ENCODE measurements at regions not wholly inside any gene's neighbourhood (a gene's known extent, or its start where the extent isn't known, plus 50 kb on each side); places are given as distances from the start of the nearest gene placed in this dataset.

DNA sequence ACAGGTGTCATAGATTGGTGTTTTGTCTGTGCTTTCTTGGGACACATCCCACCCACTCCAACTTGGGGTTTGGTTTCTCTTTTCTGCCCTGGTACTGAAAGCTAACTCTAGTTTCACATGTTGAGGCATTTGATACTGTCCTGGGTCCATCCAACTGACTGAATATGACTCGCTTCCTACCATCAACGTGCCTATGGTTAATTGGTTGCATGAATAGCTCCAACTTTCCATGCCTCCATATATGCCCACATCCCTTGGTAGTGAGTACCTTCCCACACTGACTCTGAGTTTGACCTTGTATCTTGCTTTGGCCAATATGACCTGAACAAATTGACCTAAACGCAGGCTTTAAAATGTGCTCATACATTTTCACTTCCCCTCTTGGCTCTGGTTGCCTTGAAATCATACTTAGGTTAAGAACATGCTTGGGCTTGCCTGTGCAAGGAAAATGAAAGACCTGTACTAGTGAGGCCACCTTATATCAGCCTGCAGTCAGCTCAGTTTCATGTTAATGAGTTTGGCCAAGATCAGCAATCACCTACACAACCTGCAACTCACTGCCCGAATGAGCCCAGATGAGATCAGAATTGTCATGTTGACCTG is 81.0 kb upstream of the KCNK2 start:
- TF ChIP-seq, protein P1, sequence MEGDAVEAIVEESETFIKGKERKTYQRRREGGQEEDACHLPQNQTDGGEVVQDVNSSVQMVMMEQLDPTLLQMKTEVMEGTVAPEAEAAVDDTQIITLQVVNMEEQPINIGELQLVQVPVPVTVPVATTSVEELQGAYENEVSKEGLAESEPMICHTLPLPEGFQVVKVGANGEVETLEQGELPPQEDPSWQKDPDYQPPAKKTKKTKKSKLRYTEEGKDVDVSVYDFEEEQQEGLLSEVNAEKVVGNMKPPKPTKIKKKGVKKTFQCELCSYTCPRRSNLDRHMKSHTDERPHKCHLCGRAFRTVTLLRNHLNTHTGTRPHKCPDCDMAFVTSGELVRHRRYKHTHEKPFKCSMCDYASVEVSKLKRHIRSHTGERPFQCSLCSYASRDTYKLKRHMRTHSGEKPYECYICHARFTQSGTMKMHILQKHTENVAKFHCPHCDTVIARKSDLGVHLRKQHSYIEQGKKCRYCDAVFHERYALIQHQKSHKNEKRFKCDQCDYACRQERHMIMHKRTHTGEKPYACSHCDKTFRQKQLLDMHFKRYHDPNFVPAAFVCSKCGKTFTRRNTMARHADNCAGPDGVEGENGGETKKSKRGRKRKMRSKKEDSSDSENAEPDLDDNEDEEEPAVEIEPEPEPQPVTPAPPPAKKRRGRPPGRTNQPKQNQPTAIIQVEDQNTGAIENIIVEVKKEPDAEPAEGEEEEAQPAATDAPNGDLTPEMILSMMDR (IDR thresholded peaks at IDR 0.05): no peak
- no peak for TF ChIP-seq YY1 (IDR thresholded peaks at IDR 0.05; ENCODE audit: low read depth)
- no peak for TF ChIP-seq POLR2AphosphoS5 (IDR thresholded peaks at IDR 0.05; ENCODE audit: low read depth, low read length)
- TF ChIP-seq, protein P2, sequence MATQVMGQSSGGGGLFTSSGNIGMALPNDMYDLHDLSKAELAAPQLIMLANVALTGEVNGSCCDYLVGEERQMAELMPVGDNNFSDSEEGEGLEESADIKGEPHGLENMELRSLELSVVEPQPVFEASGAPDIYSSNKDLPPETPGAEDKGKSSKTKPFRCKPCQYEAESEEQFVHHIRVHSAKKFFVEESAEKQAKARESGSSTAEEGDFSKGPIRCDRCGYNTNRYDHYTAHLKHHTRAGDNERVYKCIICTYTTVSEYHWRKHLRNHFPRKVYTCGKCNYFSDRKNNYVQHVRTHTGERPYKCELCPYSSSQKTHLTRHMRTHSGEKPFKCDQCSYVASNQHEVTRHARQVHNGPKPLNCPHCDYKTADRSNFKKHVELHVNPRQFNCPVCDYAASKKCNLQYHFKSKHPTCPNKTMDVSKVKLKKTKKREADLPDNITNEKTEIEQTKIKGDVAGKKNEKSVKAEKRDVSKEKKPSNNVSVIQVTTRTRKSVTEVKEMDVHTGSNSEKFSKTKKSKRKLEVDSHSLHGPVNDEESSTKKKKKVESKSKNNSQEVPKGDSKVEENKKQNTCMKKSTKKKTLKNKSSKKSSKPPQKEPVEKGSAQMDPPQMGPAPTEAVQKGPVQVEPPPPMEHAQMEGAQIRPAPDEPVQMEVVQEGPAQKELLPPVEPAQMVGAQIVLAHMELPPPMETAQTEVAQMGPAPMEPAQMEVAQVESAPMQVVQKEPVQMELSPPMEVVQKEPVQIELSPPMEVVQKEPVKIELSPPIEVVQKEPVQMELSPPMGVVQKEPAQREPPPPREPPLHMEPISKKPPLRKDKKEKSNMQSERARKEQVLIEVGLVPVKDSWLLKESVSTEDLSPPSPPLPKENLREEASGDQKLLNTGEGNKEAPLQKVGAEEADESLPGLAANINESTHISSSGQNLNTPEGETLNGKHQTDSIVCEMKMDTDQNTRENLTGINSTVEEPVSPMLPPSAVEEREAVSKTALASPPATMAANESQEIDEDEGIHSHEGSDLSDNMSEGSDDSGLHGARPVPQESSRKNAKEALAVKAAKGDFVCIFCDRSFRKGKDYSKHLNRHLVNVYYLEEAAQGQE (IDR thresholded peaks at IDR 0.05; ENCODE audit: low read depth, low read length): no peak
- no peak for TF ChIP-seq RXRA (IDR thresholded peaks at IDR 0.05; ENCODE audit: borderline replicate concordance, low read depth)
- no peak for TF ChIP-seq EZH2phosphoT487 (IDR thresholded peaks at IDR 0.05; ENCODE audit: borderline replicate concordance, low read depth)
- TF ChIP-seq, protein P3, sequence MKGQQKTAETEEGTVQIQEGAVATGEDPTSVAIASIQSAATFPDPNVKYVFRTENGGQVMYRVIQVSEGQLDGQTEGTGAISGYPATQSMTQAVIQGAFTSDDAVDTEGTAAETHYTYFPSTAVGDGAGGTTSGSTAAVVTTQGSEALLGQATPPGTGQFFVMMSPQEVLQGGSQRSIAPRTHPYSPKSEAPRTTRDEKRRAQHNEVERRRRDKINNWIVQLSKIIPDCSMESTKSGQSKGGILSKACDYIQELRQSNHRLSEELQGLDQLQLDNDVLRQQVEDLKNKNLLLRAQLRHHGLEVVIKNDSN (IDR thresholded peaks at IDR 0.05; ENCODE audit: borderline replicate concordance, low read depth): no peak
- no peak for TF ChIP-seq FOXJ3 (CRISPR knock-in tag; IDR thresholded peaks at IDR 0.05)

All from SK-N-SH (cell line).